ENCODE measurements at regions not wholly inside any gene's neighbourhood (a gene's known extent, or its start where the extent isn't known, plus 50 kb on each side); places are given as distances from the start of the nearest gene placed in this dataset.

DNA sequence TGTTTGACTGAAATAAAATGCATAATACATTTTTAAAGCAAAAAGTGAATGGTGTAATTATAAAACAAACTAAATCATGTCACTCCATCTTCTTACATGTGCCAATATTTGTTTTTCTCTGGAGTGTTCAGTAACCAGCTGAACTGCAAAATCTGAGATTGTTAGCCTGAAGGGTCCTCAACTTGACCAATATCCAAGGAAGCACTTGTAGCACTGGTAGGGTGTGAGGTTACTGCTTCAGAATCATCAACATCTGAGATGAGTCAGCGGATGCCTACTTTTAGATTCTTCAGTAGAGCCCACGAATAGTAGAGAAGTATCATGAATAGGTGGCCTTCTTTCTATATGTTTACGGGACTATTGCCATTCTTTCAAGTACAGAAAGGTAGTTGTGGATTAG lies 226.7 kb downstream of the TLE4 start:
- TF ChIP-seq, protein P1, sequence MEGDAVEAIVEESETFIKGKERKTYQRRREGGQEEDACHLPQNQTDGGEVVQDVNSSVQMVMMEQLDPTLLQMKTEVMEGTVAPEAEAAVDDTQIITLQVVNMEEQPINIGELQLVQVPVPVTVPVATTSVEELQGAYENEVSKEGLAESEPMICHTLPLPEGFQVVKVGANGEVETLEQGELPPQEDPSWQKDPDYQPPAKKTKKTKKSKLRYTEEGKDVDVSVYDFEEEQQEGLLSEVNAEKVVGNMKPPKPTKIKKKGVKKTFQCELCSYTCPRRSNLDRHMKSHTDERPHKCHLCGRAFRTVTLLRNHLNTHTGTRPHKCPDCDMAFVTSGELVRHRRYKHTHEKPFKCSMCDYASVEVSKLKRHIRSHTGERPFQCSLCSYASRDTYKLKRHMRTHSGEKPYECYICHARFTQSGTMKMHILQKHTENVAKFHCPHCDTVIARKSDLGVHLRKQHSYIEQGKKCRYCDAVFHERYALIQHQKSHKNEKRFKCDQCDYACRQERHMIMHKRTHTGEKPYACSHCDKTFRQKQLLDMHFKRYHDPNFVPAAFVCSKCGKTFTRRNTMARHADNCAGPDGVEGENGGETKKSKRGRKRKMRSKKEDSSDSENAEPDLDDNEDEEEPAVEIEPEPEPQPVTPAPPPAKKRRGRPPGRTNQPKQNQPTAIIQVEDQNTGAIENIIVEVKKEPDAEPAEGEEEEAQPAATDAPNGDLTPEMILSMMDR (IDR thresholded peaks at IDR 0.05), result no peak
- no peak for TF ChIP-seq EZH2phosphoT487 (IDR thresholded peaks at IDR 0.05)
- TF ChIP-seq EZH2 (IDR thresholded peaks at IDR 0.05), result no peak

Measured in neural progenitor cell (in vitro differentiated cells).